ENCODE measurements at regions not wholly inside any gene's neighbourhood (a gene's known extent, or its start where the extent isn't known, plus 50 kb on each side); places are given as distances from the start of the nearest gene placed in this dataset.

GRCh38 chr10:58932126-58932525 lies 244.3 kb upstream of the PHYHIPL start:
- DNase-seq (ENCODE audit: extremely low read depth, low read depth) = no peak

GRCh38 chr10:58932577-58933314 lies 243.7 kb upstream of the PHYHIPL start:
- DNase-seq (ENCODE audit: extremely low read depth, low read depth) = no peak

GRCh38 chr10:58936364-58936763 lies 240.1 kb upstream of the PHYHIPL start:
- DNase-seq (ENCODE audit: extremely low read depth, low read depth) = no peak

GRCh38 chr10:58937423-58937822 lies 239.0 kb upstream of the PHYHIPL start:
- DNase-seq (ENCODE audit: extremely low read depth, low read depth) = no peak

GRCh38 chr10:58942724-58943123 lies 233.7 kb upstream of the PHYHIPL start:
- DNase-seq (ENCODE audit: extremely low read depth, low read depth) = no peak

GRCh38 chr10:58943256-58943890 lies 233.1 kb upstream of the PHYHIPL start:
- DNase-seq (ENCODE audit: extremely low read depth, low read depth) = no peak

- no peak for DNase-seq (ENCODE audit: extremely low read depth, low read depth)
Measured at GRCh38 chr10:58943960-58944359, 232.5 kb upstream of the PHYHIPL start.

GRCh38 chr10:58948303-58948702 lies 228.1 kb upstream of the PHYHIPL start:
- DNase-seq (ENCODE audit: extremely low read depth, low read depth) = no peak

GRCh38 chr10:58950618-58951017 lies 225.8 kb upstream of the PHYHIPL start:
- no peak for DNase-seq (ENCODE audit: extremely low read depth, low read depth)

- no peak for DNase-seq (ENCODE audit: extremely low read depth, low read depth)
Measured at GRCh38 chr10:58951087-58951486, 225.4 kb upstream of the PHYHIPL start.

- no peak for DNase-seq (ENCODE audit: extremely low read depth, low read depth)
Measured at GRCh38 chr10:58951746-58952145, 224.7 kb upstream of the PHYHIPL start.

GRCh38 chr10:58952162-58952601 lies 224.3 kb upstream of the PHYHIPL start:
- no peak for DNase-seq (ENCODE audit: extremely low read depth, low read depth)

GRCh38 chr10:58952747-58953466 lies 223.5 kb upstream of the PHYHIPL start:
- peak; percentile 40 for DNase-seq (ENCODE audit: extremely low read depth, low read depth)

- DNase-seq (ENCODE audit: extremely low read depth, low read depth) = no peak
Measured at GRCh38 chr10:58954178-58954577, 222.3 kb upstream of the PHYHIPL start.

- no peak for DNase-seq (ENCODE audit: extremely low read depth, low read depth)
Measured at GRCh38 chr10:58955615-58956014, 220.8 kb upstream of the PHYHIPL start.

- DNase-seq (ENCODE audit: extremely low read depth, low read depth) = no peak
Measured at GRCh38 chr10:58956926-58957325, 219.5 kb upstream of the PHYHIPL start.

GRCh38 chr10:58957517-58957916 lies 218.9 kb upstream of the PHYHIPL start:
- DNase-seq (ENCODE audit: extremely low read depth, low read depth) = no peak

- DNase-seq (ENCODE audit: extremely low read depth, low read depth) = no peak
Measured at GRCh38 chr10:58963101-58963534, 213.3 kb upstream of the PHYHIPL start.

- no peak for DNase-seq (ENCODE audit: extremely low read depth, low read depth)
Measured at GRCh38 chr10:58963723-58964124, 212.7 kb upstream of the PHYHIPL start.

- DNase-seq (ENCODE audit: extremely low read depth, low read depth) = no peak
Measured at GRCh38 chr10:58965855-58966254, 210.6 kb upstream of the PHYHIPL start.

GRCh38 chr10:58967551-58968388 lies 208.7 kb upstream of the PHYHIPL start:
- DNase-seq (ENCODE audit: extremely low read depth, low read depth) = no peak

Measured in NCI-H460 (cell line).